CD14-positive monocyte (primary cell): ENCODE measurements at regions not wholly inside any gene's neighbourhood (a gene's known extent, or its start where the extent isn't known, plus 50 kb on each side); places are given as distances from the start of the nearest gene placed in this dataset.

Experiments
- DNase-seq, 3 donors: peaks; one replicate each; pipeline ENCODE4 v3.0.0-alpha.2; 2011 to 2022
- H2AFZ ChIP-seq: 2 replicates; pipeline ENCODE4 v1.6.0; 2012; ENCODE audit warnings: mild to moderate bottlenecking, low read depth, low read length, inconsistent platforms; ENCODE audit not compliant: insufficient read depth, poor library complexity, severe bottlenecking
- H3K27ac ChIP-seq, 2 donors: 1 replicate in 1 of 2; 2 replicates in 1 of 2; pipeline ENCODE4 v1.5.1; 2012 to 2013; ENCODE audit warnings: low read length in 2 of 2, control low read depth in 1 of 2, inconsistent platforms in 1 of 2, low read depth in 1 of 2, mild to moderate bottlenecking in 1 of 2
- H3K27me3 ChIP-seq, 2 donors: one replicate each; pipeline versions ENCODE4 v1.6.0 to v1.6.1; 2011 to 2013; ENCODE audit warnings: low read length in 2 of 2; ENCODE audit not compliant: control insufficient read depth in 2 of 2, insufficient read depth in 2 of 2
- H3K36me3 ChIP-seq, 2 donors: replicated peaks in 1 of 2; 1 replicate in 1 of 2; 2 replicates in 1 of 2; pipeline versions ENCODE4 v1.5.1 to v1.6.1; 2012 to 2013; ENCODE audit warnings: low read length in 2 of 2, control low read depth in 1 of 2, inconsistent platforms in 1 of 2, mild to moderate bottlenecking in 1 of 2; ENCODE audit not compliant: insufficient read depth in 2 of 2, control insufficient read depth in 1 of 2
- H3K4me1 ChIP-seq, 2 donors: 1 replicate in 1 of 2; 2 replicates in 1 of 2; pipeline versions ENCODE4 v1.5.1 to v1.6.1; 2012 to 2013; ENCODE audit warnings: low read length in 2 of 2, control low read depth in 1 of 2, inconsistent platforms in 1 of 2, mild to moderate bottlenecking in 1 of 2, moderate library complexity in 1 of 2; ENCODE audit not compliant: insufficient read depth in 2 of 2, control insufficient read depth in 1 of 2
- H3K4me2 ChIP-seq: replicated peaks from 2 replicates; pipeline ENCODE3; 2012; ENCODE audit warnings: low read length, moderate library complexity, mild to moderate bottlenecking; ENCODE audit not compliant: poor library complexity, severe bottlenecking; ENCODE audit errors: extremely low read depth
- H3K4me3 ChIP-seq, 3 experiments: fragments of 200-600 bp in 1 of 3; sonication (generic) in 1 of 3; replicated peaks in 1 of 3; 1 replicate in 2 of 3; 2 replicates in 1 of 3; pipeline ENCODE4 v1.5.1; 2011 to 2013; ENCODE audit warnings: low read length in 3 of 3, mild to moderate bottlenecking in 3 of 3, control low read depth in 2 of 3, low read depth in 2 of 3, inconsistent platforms in 1 of 3, moderate library complexity in 1 of 3
- H3K79me2 ChIP-seq: 2 replicates; pipeline ENCODE4 v1.6.0; 2012; ENCODE audit warnings: mild to moderate bottlenecking, control low read depth, inconsistent platforms, low read length, moderate library complexity; ENCODE audit not compliant: insufficient read depth
- H3K9ac ChIP-seq: 2 replicates; pipeline ENCODE4 v1.6.0; 2017; ENCODE audit warnings: low read length, mild to moderate bottlenecking; ENCODE audit not compliant: insufficient read depth, poor library complexity, severe bottlenecking
- H3K9me3 ChIP-seq, 2 donors: replicated peaks in 1 of 2; 1 replicate in 1 of 2; 2 replicates in 1 of 2; pipeline versions ENCODE4 v1.5.1 to v1.6.1; 2012 to 2013; ENCODE audit warnings: low read length in 2 of 2, control low read depth in 1 of 2; ENCODE audit not compliant: control insufficient read depth in 1 of 2, insufficient read depth in 1 of 2
- H4K20me1 ChIP-seq: 2 replicates; pipeline ENCODE4 v1.6.0; 2012; ENCODE audit warnings: mild to moderate bottlenecking, low read length, control low read depth, moderate library complexity; ENCODE audit not compliant: insufficient read depth
- H3K27ac Mint-ChIP-seq, 7 donors: one replicate each; pipeline ENCODE4 v1.8.0; 2020; ENCODE audit warnings: mild to moderate bottlenecking in 7 of 7, mixed read lengths in 7 of 7, moderate library complexity in 6 of 7, inconsistent platforms in 2 of 7
- H3K27me3 Mint-ChIP-seq, 3 donors: one replicate each; pipeline ENCODE4 v1.8.0; 2021 to 2022; ENCODE audit warnings: low read depth in 3 of 3, mild to moderate bottlenecking in 3 of 3, mixed read lengths in 3 of 3, moderate library complexity in 3 of 3, inconsistent platforms in 1 of 3
- H3K36me3 Mint-ChIP-seq, 2 donors: one replicate each; pipeline ENCODE4 v1.8.0; 2020; ENCODE audit warnings: mixed read lengths in 2 of 2, inconsistent platforms in 1 of 2, mild to moderate bottlenecking in 1 of 2
- H3K4me1 Mint-ChIP-seq: one replicate; pipeline ENCODE4 v1.8.0; 2020; ENCODE audit warnings: mild to moderate bottlenecking, mixed read lengths
- H3K4me3 Mint-ChIP-seq, 2 donors: one replicate each; pipeline ENCODE4 v1.8.0; 2020; ENCODE audit warnings: mild to moderate bottlenecking in 2 of 2, mixed read lengths in 2 of 2, moderate library complexity in 1 of 2
- H3K9me3 Mint-ChIP-seq, 7 donors: one replicate each; pipeline ENCODE4 v1.8.0; 2020 to 2022; ENCODE audit warnings: mixed read lengths in 7 of 7, mild to moderate bottlenecking in 6 of 7, moderate library complexity in 6 of 7, inconsistent platforms in 2 of 7
- WGBS: methylation state at CpG from one replicate; pipeline ENCODE4 v1.1.5; 2013; ENCODE audit warnings: missing lambda C conversion rate; ENCODE audit not compliant: insufficient coverage; 5-methylcytosine and 5-hydroxymethylcytosine counted together
- intact Hi-C, 2 donors: fragments of 100-400 bp; cut with micrococcal nuclease; formaldehyde crosslinking; loops; one replicate each; pipeline versions ENCODE4 v1.15.0 to v1.15.1; 2023
- TF ChIP-seq, protein P1 (sequence below): fragments of 200-600 bp; IDR thresholded peaks from one replicate; pipeline ENCODE4 v1.8.0; 2022; ENCODE audit warnings: antibody characterized with exemption, mild to moderate bottlenecking

DNA sequence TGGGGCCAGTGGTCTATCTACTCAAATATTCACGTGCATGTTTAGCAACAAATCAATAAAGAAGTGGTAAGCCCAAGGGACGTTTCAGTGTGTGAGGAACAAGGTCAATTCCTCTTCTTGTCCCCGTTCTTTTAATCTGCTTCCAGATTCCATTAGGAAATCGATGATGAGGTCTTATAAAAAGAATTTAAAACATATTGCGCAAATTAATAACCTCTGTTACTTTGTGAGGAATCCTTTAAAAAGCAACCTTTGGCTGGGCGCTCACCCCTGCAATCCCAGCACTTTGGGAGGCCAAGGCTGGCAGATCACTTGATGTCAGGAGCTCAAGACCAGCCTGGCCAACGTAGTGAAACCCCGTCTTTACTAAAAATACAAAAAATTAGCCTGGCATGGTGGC, 113.0 kb upstream of the TMPRSS2 start:
- H3K9me3 Mint-ChIP-seq = peaks cover 7 to 19% (median 12%) of the 10 kb centered on the region in 7 donors
- peaks cover 0 to 9% of the 10 kb centered on the region in 2 donors for H3K27me3 ChIP-seq
- intact Hi-C loops = no loop called here
- TF ChIP-seq, protein P1, sequence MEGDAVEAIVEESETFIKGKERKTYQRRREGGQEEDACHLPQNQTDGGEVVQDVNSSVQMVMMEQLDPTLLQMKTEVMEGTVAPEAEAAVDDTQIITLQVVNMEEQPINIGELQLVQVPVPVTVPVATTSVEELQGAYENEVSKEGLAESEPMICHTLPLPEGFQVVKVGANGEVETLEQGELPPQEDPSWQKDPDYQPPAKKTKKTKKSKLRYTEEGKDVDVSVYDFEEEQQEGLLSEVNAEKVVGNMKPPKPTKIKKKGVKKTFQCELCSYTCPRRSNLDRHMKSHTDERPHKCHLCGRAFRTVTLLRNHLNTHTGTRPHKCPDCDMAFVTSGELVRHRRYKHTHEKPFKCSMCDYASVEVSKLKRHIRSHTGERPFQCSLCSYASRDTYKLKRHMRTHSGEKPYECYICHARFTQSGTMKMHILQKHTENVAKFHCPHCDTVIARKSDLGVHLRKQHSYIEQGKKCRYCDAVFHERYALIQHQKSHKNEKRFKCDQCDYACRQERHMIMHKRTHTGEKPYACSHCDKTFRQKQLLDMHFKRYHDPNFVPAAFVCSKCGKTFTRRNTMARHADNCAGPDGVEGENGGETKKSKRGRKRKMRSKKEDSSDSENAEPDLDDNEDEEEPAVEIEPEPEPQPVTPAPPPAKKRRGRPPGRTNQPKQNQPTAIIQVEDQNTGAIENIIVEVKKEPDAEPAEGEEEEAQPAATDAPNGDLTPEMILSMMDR = no peak
- WGBS = 85% methylated on average over 4 of the region's 8 CpGs
- no peak overlapping the region for H3K4me2 ChIP-seq
- no peak overlapping the region for H2AFZ ChIP-seq
- no peak overlapping the region for H3K4me3 Mint-ChIP-seq
- no peak for DNase-seq
- H3K36me3 Mint-ChIP-seq = no peaks in the 10 kb centered on the region
- H4K20me1 ChIP-seq = no peaks in the 10 kb centered on the region
- H3K27ac Mint-ChIP-seq = no peak overlapping the region
- no peak overlapping the region for H3K9ac ChIP-seq
- peaks cover 6 to 9% of the 10 kb centered on the region in 2 donors for H3K9me3 ChIP-seq
- H3K27me3 Mint-ChIP-seq = peaks cover 4 to 30% (median 7%) of the 10 kb centered on the region in 3 donors
- H3K36me3 ChIP-seq = no peaks in the 10 kb centered on the region
- H3K4me1 Mint-ChIP-seq = no peaks in the 10 kb centered on the region
- H3K4me3 ChIP-seq = no peak overlapping the region
- no peaks in the 10 kb centered on the region for H3K79me2 ChIP-seq
- no peaks in the 10 kb centered on the region for H3K4me1 ChIP-seq
- no peak overlapping the region for H3K27ac ChIP-seq

DNA sequence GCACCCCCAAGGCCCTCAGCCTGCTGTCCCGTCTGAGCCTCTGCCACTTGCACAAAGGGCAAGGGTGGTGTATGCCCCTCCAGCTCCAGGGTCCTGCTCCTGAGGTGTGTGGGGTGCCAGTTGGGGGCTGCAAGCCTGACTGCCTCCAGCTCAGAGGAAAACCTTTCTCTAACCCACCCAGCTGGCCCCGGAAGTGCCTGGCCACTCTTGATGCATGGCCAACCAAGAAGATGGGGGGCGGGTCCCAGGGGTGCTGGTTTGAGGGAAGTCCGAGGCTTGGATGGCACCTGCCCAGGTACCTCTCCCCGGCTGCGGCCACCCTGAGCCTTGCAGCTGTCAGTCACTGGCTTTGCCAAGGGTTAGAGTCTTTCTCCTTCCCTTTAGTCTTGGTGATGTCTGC, 112.6 kb upstream of the TMPRSS2 start:
- Histone ChIP-seq H2AFZ (no peak overlapping the region), H3K79me2 (no peaks in the 10 kb centered on the region), H3K36me3 (no peaks in the 10 kb centered on the region), H3K27me3 (peaks cover 0 to 9% of the 10 kb centered on the region in 2 donors), H3K4me2 (no peak overlapping the region), H3K27ac (no peak overlapping the region), H3K4me1 (no peaks in the 10 kb centered on the region), H4K20me1 (no peaks in the 10 kb centered on the region), H3K4me3 (no peak overlapping the region), H3K9ac (no peak overlapping the region), H3K9me3 (peaks cover 6 to 9% of the 10 kb centered on the region in 2 donors)
- TF ChIP-seq, protein P1 = no peak
- no peak overlapping the region for H3K4me3 Mint-ChIP-seq
- H3K27me3 Mint-ChIP-seq = peaks cover 2 to 30% (median 7%) of the 10 kb centered on the region in 3 donors
- no peak for DNase-seq
- intact Hi-C loops = no loop called here
- H3K4me1 Mint-ChIP-seq = no peaks in the 10 kb centered on the region
- no peak overlapping the region for H3K27ac Mint-ChIP-seq
- peaks cover 7 to 19% (median 9%) of the 10 kb centered on the region in 7 donors for H3K9me3 Mint-ChIP-seq
- WGBS = 89% methylated on average over 3 of the region's 6 CpGs
- H3K36me3 Mint-ChIP-seq = no peaks in the 10 kb centered on the region
